ENCODE measurements at regions not wholly inside any gene's neighbourhood (a gene's known extent, or its start where the extent isn't known, plus 50 kb on each side); places are given as distances from the start of the nearest gene placed in this dataset.

GRCh38 chr1:29439615-29440014 is 203.3 kb downstream of the PTPRU start:
- no peak for ATAC-seq
- no peak for DNase-seq
- Histone ChIP-seq H3K36me3 (no peaks in the 10 kb centered on the region), H3K27ac (no peak overlapping the region), H3K4me3 (no peak overlapping the region), H3K9me3 (no peaks in the 10 kb centered on the region), H3K27me3 (peaks cover 7 to 13% (median 7%) of the 10 kb centered on the region in 3 donors), H3K4me1 (no peaks in the 10 kb centered on the region)
- intact Hi-C loops (cut with DNase I; ENCODE audit: low total_unique reads) = no loop called here
- TF ChIP-seq POLR2A (IDR thresholded peaks at IDR 0.05) (no peak), CTCF (IDR thresholded peaks at IDR 0.05 in 4 of 5, conservative IDR thresholded peaks at IDR 0.05 in 1 of 5) (no peak)
- in situ Hi-C loops (cut with MboI; ENCODE audit: low sequenced_read_pairs in 4 of 4) = no loop called here

GRCh38 chr1:29438991-29439390 is 202.7 kb downstream of the PTPRU start:
- intact Hi-C loops (cut with DNase I; ENCODE audit: low total_unique reads) = no loop called here
- no peak overlapping the region for H3K4me3 ChIP-seq
- H3K36me3 ChIP-seq = no peaks in the 10 kb centered on the region
- H3K4me1 ChIP-seq = no peaks in the 10 kb centered on the region
- no peak for TF ChIP-seq POLR2A (IDR thresholded peaks at IDR 0.05)
- no peak for TF ChIP-seq CTCF (IDR thresholded peaks at IDR 0.05 in 4 of 5, conservative IDR thresholded peaks at IDR 0.05 in 1 of 5)
- DNase-seq (no peak), ATAC-seq (no peak)
- in situ Hi-C loops (cut with MboI; ENCODE audit: low sequenced_read_pairs in 4 of 4) = no loop called here
- H3K9me3 ChIP-seq = no peaks in the 10 kb centered on the region
- H3K27me3 ChIP-seq = peaks cover 7 to 10% (median 7%) of the 10 kb centered on the region in 3 donors
- no peak overlapping the region for H3K27ac ChIP-seq

GRCh38 chr1:29437946-29438345 is 201.6 kb downstream of the PTPRU start:
- H3K27me3 ChIP-seq = peaks cover 0 to 5% (median 4%) of the 10 kb centered on the region in 3 donors
- in situ Hi-C loops (cut with MboI; ENCODE audit: low sequenced_read_pairs in 4 of 4) (no loop called here), intact Hi-C loops (cut with DNase I; ENCODE audit: low total_unique reads) (no loop called here)
- TF ChIP-seq CTCF (IDR thresholded peaks at IDR 0.05 in 4 of 5, conservative IDR thresholded peaks at IDR 0.05 in 1 of 5) (no peak), POLR2A (IDR thresholded peaks at IDR 0.05) (no peak)
- H3K4me3 ChIP-seq = no peak overlapping the region
- H3K4me1 ChIP-seq = no peaks in the 10 kb centered on the region
- H3K27ac ChIP-seq = no peak overlapping the region
- H3K9me3 ChIP-seq = no peaks in the 10 kb centered on the region
- DNase-seq = no peak
- ATAC-seq = no peak
- H3K36me3 ChIP-seq = no peaks in the 10 kb centered on the region

GRCh38 chr1:29436181-29436785 is 200.0 kb downstream of the PTPRU start:
- H3K27me3 ChIP-seq = peaks cover 0 to 4% (median 2%) of the 10 kb centered on the region in 3 donors
- ATAC-seq = no peak
- H3K4me3 ChIP-seq = no peak overlapping the region
- H3K9me3 ChIP-seq = no peaks in the 10 kb centered on the region
- H3K4me1 ChIP-seq = no peaks in the 10 kb centered on the region
- no peak for TF ChIP-seq POLR2A (IDR thresholded peaks at IDR 0.05)
- TF ChIP-seq CTCF (IDR thresholded peaks at IDR 0.05 in 4 of 5, conservative IDR thresholded peaks at IDR 0.05 in 1 of 5) = no peak
- in situ Hi-C loops (cut with MboI; ENCODE audit: low sequenced_read_pairs in 4 of 4) (no loop called here), intact Hi-C loops (cut with DNase I; ENCODE audit: low total_unique reads) (no loop called here)
- H3K36me3 ChIP-seq = no peaks in the 10 kb centered on the region
- H3K27ac ChIP-seq = no peak overlapping the region
- no peak for DNase-seq

GRCh38 chr1:29433830-29434229 is 197.5 kb downstream of the PTPRU start:
- intact Hi-C loops (cut with DNase I; ENCODE audit: low total_unique reads) = no loop called here

More at GRCh38 chr1:29433830-29434229, 197.5 kb downstream of the PTPRU start:
- Histone ChIP-seq H3K9me3 (no peaks in the 10 kb centered on the region), H3K27ac (no peak overlapping the region), H3K4me3 (no peak overlapping the region), H3K4me1 (no peaks in the 10 kb centered on the region), H3K36me3 (no peaks in the 10 kb centered on the region), H3K27me3 (peaks cover 0 to 4% (median 2%) of the 10 kb centered on the region in 3 donors)
- TF ChIP-seq POLR2A (IDR thresholded peaks at IDR 0.05) = no peak
- no peak for TF ChIP-seq CTCF (IDR thresholded peaks at IDR 0.05 in 4 of 5, conservative IDR thresholded peaks at IDR 0.05 in 1 of 5)
- ATAC-seq = no peak
- in situ Hi-C loops (cut with MboI; ENCODE audit: low sequenced_read_pairs in 4 of 4) = no loop called here
- no peak for DNase-seq

All from gastrocnemius medialis (tissue), 4 donors.